Esophagus muscularis mucosa (tissue), 4 donors: ENCODE measurements at regions not wholly inside any gene's neighbourhood (a gene's known extent, or its start where the extent isn't known, plus 50 kb on each side); places are given as distances from the start of the nearest gene placed in this dataset.

ENCODE experiments used
- DNase-seq: peaks from one replicate; pipeline ENCODE4 v3.0.0-alpha.2; 2017; ENCODE audit errors: extremely low spot score
- H3K27ac ChIP-seq, 4 donors: fragments of 200-600 bp; sonication (generic); replicated peaks in 1 of 4; 1 replicate in 3 of 4; 2 replicates in 1 of 4; pipeline ENCODE4 v1.5.1; 2016 to 2019; ENCODE audit warnings: mild to moderate bottlenecking in 1 of 4
- H3K27me3 ChIP-seq, 4 donors: fragments of 200-600 bp; sonication (generic); one replicate each; pipeline versions ENCODE4 v1.5.1 to v1.6.0; 2016 to 2019
- H3K36me3 ChIP-seq, 4 donors: fragments of 200-600 bp; sonication (generic); one replicate each; pipeline ENCODE4 v1.5.1; 2016 to 2019
- H3K4me1 ChIP-seq, 4 donors: fragments of 200-600 bp; sonication (generic); one replicate each; pipeline ENCODE4 v1.5.1; 2016 to 2019
- H3K4me3 ChIP-seq, 4 donors: fragments of 200-600 bp; sonication (generic); 1 replicate in 2 of 4; 2 replicates in 2 of 4; pipeline ENCODE4 v1.5.1; 2016 to 2019; ENCODE audit warnings: mild to moderate bottlenecking in 4 of 4, moderate library complexity in 1 of 4
- H3K9me3 ChIP-seq, 4 donors: fragments of 200-600 bp; sonication (generic); 1 replicate in 3 of 4; 2 replicates in 1 of 4; pipeline ENCODE4 v1.5.1; 2016 to 2019
- CTCF ChIP-seq, 3 experiments: fragments of 200-600 bp in 2 of 3; fragments of 450-650 bp in 1 of 3; sonication (generic) in 2 of 3; IDR thresholded peaks; one replicate each; pipeline ENCODE4 v1.5.1; 2017 to 2019; ENCODE audit warnings: antibody characterized with exemption in 3 of 3, mild to moderate bottlenecking in 2 of 3, moderate library complexity in 1 of 3
- EP300 ChIP-seq: sonication (generic); formaldehyde crosslinking; IDR thresholded peaks from one replicate; pipeline ENCODE4 v1.6.1; 2017; ENCODE audit warnings: antibody characterized with exemption
- POLR2A ChIP-seq: fragments of 450-650 bp; IDR thresholded peaks from one replicate; pipeline ENCODE4 v1.6.1; 2017; ENCODE audit warnings: antibody characterized with exemption, moderate library complexity, mild to moderate bottlenecking, low read depth
- POLR2AphosphoS5 ChIP-seq, 2 donors: sonication (generic); formaldehyde crosslinking; IDR thresholded peaks; one replicate each; pipeline ENCODE4 v1.6.1; 2017; ENCODE audit warnings: antibody characterized with exemption in 2 of 2
- WGBS: methylation state at CpG from one replicate; pipeline ENCODE4 v1.1.5; 2018; 5-methylcytosine and 5-hydroxymethylcytosine counted together
- intact Hi-C: fragments of 100-400 bp; cut with DNase I; formaldehyde crosslinking; loops from one replicate; pipeline ENCODE4 v1.15.1; 2023

GRCh38 chr10:44829426-44829825, 81.7 kb upstream of the TMEM72 start:
- WGBS: 97% methylated on average over 9 of the region's 9 CpGs
- H3K4me1 ChIP-seq: no peaks in the 10 kb centered on the region
- intact Hi-C loops: no loop called here
- H3K4me3 ChIP-seq: no peak overlapping the region
- H3K27me3 ChIP-seq: no peaks in the 10 kb centered on the region
- no peaks in the 10 kb centered on the region for H3K9me3 ChIP-seq
- no peak for TF ChIP-seq CTCF (IDR thresholded peaks at IDR 0.05)
- no peak for TF ChIP-seq POLR2A
- TF ChIP-seq EP300: no peak
- TF ChIP-seq POLR2AphosphoS5 (IDR thresholded peaks at IDR 0.05): no peak
- no peaks in the 10 kb centered on the region for H3K36me3 ChIP-seq
- DNase-seq: peak; percentile 47
- no peak overlapping the region for H3K27ac ChIP-seq

GRCh38 chr10:44830022-44830421, 81.1 kb upstream of the TMEM72 start:
- intact Hi-C loops: no loop called here
- 95% methylated on average over 4 of the region's 4 CpGs for WGBS

GRCh38 chr10:44831581-44831980, 79.6 kb upstream of the TMEM72 start:
- intact Hi-C loops: no loop called here
- 92% methylated on average over 4 of the region's 4 CpGs for WGBS
- no peak overlapping the region for H3K4me3 ChIP-seq

More at GRCh38 chr10:44830022-44830421, 81.1 kb upstream of the TMEM72 start:
- Histone ChIP-seq H3K27ac (no peak overlapping the region), H3K4me3 (no peak overlapping the region), H3K9me3 (no peaks in the 10 kb centered on the region), H3K27me3 (no peaks in the 10 kb centered on the region), H3K36me3 (no peaks in the 10 kb centered on the region), H3K4me1 (no peaks in the 10 kb centered on the region)
- no peak for DNase-seq
- TF ChIP-seq POLR2AphosphoS5 (IDR thresholded peaks at IDR 0.05) (no peak), POLR2A (no peak), CTCF (IDR thresholded peaks at IDR 0.05) (no peak), EP300 (no peak)

GRCh38 chr10:44832595-44833390, 78.3 kb upstream of the TMEM72 start:
- TF ChIP-seq POLR2A: no peak
- TF ChIP-seq CTCF (IDR thresholded peaks at IDR 0.05): no peak
- no peak for TF ChIP-seq EP300
- no peak for TF ChIP-seq POLR2AphosphoS5 (IDR thresholded peaks at IDR 0.05)
- 89% methylated on average over 6 of the region's 6 CpGs for WGBS

More at GRCh38 chr10:44831581-44831980, 79.6 kb upstream of the TMEM72 start:
- Histone ChIP-seq H3K9me3 (no peaks in the 10 kb centered on the region), H3K4me1 (no peaks in the 10 kb centered on the region), H3K36me3 (no peaks in the 10 kb centered on the region), H3K27ac (no peak overlapping the region), H3K27me3 (no peaks in the 10 kb centered on the region)
- peak; percentile 39 for DNase-seq
- TF ChIP-seq CTCF (IDR thresholded peaks at IDR 0.05) (no peak), POLR2A (no peak), EP300 (no peak), POLR2AphosphoS5 (IDR thresholded peaks at IDR 0.05) (no peak)

More at GRCh38 chr10:44832595-44833390, 78.3 kb upstream of the TMEM72 start:
- H3K4me1 ChIP-seq: no peaks in the 10 kb centered on the region
- no peak overlapping the region for H3K4me3 ChIP-seq
- no peaks in the 10 kb centered on the region for H3K27me3 ChIP-seq
- peak; percentile 31 for DNase-seq
- no peak overlapping the region for H3K27ac ChIP-seq
- intact Hi-C loops: no loop called here
- no peaks in the 10 kb centered on the region for H3K9me3 ChIP-seq
- H3K36me3 ChIP-seq: no peaks in the 10 kb centered on the region
